SKM-1 treated with dmso at 0.1 percent for 144 hours (cell line): ENCODE measurements at regions not wholly inside any gene's neighbourhood (a gene's known extent, or its start where the extent isn't known, plus 50 kb on each side); places are given as distances from the start of the nearest gene placed in this dataset.

ENCODE experiments used
- DNase-seq: peaks from one replicate; lab custom pipeline; 2025; ENCODE audit not compliant: unreplicated experiment; lab: John Stamatoyannopoulos, UW

GRCh38 chr6:132100388-132100990, 149.3 kb upstream of the CCN2 start:
- no peak for DNase-seq

- DNase-seq, result no peak
These were observed 145.8 kb upstream of the CCN2 start for GRCh38 chr6:132096996-132097395.

- no peak for DNase-seq
These were observed 145.1 kb upstream of the CCN2 start for GRCh38 chr6:132096245-132096644.

- no peak for DNase-seq
These were observed 138.0 kb upstream of the CCN2 start for GRCh38 chr6:132089173-132089572.

- no peak for DNase-seq
These were observed 137.0 kb upstream of the CCN2 start for GRCh38 chr6:132088150-132088549.

GRCh38 chr6:132087391-132087790, 136.2 kb upstream of the CCN2 start:
- DNase-seq, result no peak

GRCh38 chr6:132085731-132086130, 134.6 kb upstream of the CCN2 start:
- no peak for DNase-seq

GRCh38 chr6:132084811-132085509, 133.8 kb upstream of the CCN2 start:
- no peak for DNase-seq

GRCh38 chr6:132082421-132082820, 131.2 kb upstream of the CCN2 start:
- no peak for DNase-seq

- no peak for DNase-seq
These were observed 130.2 kb upstream of the CCN2 start for GRCh38 chr6:132081338-132081737.

GRCh38 chr6:132079286-132079685, 128.1 kb upstream of the CCN2 start:
- DNase-seq, result no peak

GRCh38 chr6:132076452-132076851, 125.3 kb upstream of the CCN2 start:
- DNase-seq, result no peak

- DNase-seq, result no peak
These were observed 121.7 kb upstream of the CCN2 start for GRCh38 chr6:132072831-132073230.

GRCh38 chr6:132072271-132072670, 121.1 kb upstream of the CCN2 start:
- DNase-seq, result no peak

GRCh38 chr6:132070356-132070755, 119.2 kb upstream of the CCN2 start:
- DNase-seq, result no peak

GRCh38 chr6:132068766-132069165, 117.6 kb upstream of the CCN2 start:
- DNase-seq, result no peak

GRCh38 chr6:132067286-132067685, 116.1 kb upstream of the CCN2 start:
- no peak for DNase-seq

GRCh38 chr6:132065556-132065955, 114.4 kb upstream of the CCN2 start:
- no peak for DNase-seq

GRCh38 chr6:132063738-132064137, 112.6 kb upstream of the CCN2 start:
- no peak for DNase-seq

GRCh38 chr6:132063204-132063603, 112.0 kb upstream of the CCN2 start:
- DNase-seq, result no peak

- no peak for DNase-seq
These were observed 111.5 kb upstream of the CCN2 start for GRCh38 chr6:132062626-132063025.

GRCh38 chr6:132061381-132061780, 110.2 kb upstream of the CCN2 start:
- no peak for DNase-seq

GRCh38 chr6:132060591-132060990, 109.4 kb upstream of the CCN2 start:
- DNase-seq, result no peak
